NCI-H1694 (cell line): ENCODE measurements at regions not wholly inside any gene's neighbourhood (a gene's known extent, or its start where the extent isn't known, plus 50 kb on each side); places are given as distances from the start of the nearest gene placed in this dataset.

ENCODE experiments used
- DNase-seq: peaks from one replicate; lab custom pipeline; 2025; lab: John Stamatoyannopoulos, UW

DNA sequence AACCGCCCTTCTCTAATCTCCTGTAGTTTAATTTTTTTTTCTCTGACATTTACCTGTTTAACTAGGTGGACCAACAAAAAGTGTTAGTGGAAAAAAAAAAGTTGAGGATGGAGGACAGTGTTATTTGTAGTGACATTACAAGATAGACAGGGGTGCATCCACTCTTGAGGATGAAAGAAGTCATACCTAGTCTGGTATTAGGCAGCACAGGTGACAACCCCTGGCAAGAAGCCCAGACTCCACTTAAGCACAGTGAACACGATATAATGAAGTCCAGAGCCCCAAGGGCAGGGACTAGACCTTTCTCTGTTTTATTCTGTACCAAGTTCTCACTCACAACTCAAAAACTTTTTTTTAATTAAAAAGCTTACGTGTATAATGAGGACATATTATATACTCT lies 268.4 kb downstream of the GPR37 start:
- DNase-seq: no peak

DNA sequence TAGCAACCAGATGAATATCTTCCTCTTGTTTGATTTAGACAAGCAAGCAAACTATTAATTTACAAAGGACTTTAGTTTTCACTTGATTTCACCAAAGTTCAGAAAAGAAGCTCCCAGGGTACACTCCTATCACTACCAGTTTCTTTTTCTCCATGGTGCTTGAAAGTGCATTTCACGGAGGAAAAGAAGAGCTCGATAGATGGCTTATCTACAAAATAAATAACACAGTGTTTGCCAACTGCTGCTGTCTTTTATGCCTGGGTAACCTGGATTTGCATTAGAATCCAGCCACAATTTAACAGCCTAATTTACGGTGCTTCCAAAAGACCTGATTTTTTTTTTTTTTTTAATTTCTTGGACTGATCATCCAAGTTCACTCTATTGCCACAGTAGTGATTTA lies 275.7 kb downstream of the GPR37 start:
- DNase-seq: no peak

DNA sequence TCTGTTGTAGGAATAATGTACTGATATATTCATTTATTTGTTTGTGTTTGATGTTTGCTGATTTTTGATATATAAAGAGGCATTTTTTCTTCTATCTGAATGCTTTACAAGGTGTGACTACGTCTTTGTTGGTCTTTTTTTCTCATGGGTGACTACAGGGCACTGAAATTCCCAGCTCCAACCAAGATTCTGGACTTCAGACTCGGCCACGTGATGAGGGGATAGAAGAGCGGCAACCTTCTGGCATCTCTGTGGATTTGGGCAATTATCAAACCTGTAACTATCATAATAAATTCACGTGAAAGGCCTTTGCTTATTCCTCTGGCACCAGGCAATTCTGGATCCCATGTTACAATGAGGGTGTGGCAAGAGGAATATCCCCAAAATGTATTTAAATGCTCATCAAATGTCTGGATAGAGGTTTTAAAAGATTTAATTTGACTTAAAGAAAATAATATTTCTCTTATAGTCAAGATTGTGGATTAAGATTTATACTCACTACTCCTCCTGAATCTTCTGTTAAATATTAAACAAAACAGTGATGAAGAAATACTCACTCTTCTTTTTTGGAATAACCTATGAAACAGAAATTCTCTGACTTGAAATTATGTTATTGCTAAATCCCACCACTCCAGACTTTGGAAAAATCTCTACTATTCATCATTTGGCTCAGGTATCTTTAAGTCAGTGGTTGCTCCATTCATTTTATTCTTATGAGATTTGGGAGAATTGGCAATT lies 276.3 kb downstream of the GPR37 start:
- DNase-seq: no peak

DNA sequence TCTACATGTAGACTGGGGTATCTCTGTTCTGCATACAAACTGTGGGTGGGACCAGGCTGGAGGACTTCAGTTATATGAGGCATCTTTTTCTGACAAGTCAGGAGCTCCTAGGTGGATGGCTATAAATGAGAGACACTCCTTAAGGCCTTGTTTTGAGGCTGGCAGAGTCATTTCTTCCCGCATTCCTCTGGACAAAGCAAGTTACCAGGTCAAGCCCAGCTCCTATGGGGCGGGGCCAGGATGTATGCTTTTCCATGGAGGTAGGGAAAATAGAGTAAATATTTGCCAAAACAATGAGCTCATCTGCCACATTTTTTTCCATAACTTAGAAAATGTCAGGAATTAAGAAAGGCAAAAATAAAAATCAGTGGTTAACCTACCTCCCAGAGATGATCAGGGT lies 283.4 kb downstream of the GPR37 start:
- DNase-seq: no peak

DNA sequence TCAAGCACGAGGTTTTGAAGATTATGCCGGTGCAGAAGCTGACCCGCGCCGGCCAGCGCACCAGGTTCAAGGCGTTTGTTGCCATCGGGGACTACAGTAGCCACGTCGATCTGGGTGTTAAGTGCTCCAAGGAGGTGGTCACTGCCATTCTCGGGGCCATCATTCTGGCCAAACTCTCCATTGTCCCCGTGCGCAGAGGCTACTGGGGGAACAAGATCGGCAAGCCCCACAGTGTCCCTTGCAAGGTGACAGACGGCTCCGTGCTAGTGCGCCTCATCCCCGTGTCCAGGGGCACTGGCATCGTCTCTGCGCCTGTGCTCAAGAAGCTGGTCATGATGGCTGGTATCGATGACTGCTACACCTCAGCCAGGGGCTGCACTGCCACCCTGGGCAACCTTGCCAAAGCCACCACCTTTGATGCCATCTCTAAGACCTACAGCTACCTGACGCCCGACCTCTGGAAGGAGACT lies 284.7 kb downstream of the GPR37 start:
- DNase-seq: no peak

DNA sequence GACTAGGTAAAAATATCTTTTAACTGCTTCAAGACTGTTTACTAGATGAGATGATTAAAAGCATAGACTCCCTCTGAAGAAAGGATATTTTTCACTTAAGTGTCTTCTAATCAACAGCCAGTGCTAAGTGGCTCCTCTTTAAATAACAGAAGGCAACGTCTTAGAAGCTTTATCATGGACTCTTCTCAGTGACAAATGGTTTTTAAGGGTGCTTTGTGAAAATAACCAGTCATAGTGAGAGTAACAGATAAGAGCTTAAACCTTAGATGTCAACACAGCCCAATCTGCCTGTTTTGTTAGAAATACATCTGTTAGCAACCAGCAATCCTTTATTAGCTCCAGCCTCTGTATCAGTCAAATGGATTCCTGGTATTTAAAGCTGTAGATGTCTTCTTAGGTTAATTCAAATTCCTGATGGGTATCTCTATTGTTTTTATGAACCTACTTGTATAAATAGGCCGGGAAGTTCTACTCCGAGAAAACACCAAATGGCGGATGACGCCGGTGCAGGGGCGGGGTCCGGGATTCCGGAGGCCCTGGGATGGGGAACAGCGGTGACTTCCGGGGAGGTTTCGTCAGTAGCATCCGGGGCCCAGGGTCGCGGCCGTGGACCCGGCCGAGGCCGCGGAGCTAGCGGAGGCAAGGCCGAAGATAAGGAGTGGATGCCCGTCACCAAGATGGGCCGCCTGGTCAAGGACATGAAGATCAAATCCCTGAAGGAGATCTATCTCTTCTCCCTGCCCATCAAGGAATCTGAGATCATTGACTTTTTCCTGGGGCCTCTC lies 285.4 kb downstream of the GPR37 start:
- DNase-seq: no peak

DNA sequence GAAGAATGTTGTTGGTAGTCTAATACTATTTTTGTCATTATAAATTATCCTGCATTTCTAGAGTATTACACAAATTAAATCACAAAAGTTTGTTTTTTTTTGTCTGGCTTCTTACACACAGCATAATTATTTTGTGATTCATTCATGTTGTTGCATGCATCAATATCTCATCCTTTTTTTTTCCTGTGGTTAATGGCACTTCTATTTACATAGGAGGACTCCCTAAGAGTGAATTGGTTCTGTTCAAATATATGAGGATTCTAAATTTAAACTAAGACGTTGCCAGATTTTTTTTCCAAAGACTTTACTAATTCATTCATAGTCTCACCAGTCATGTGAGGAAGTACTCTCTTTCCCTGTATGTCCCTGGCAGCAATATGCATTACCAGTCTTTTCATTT lies 303.3 kb downstream of the GPR37 start:
- no peak for DNase-seq

DNA sequence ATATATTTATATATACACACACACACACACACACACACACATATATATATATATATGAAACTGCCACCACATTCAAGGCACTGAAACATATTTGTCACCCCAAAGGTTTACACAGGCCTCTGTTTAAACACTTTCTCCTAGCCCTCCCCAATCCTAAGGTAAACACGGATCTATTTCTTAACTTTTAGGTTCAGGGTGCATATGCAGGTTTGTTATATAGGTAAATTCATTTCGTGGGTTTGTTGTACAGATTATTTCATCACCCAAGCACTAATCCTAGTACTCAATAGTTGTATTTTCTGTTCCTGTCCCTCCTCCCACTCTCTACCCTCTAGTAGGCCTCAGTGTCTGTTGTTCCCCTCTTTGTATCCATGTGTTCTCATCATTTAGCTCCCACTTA lies 305.0 kb downstream of the GPR37 start:
- DNase-seq: no peak

DNA sequence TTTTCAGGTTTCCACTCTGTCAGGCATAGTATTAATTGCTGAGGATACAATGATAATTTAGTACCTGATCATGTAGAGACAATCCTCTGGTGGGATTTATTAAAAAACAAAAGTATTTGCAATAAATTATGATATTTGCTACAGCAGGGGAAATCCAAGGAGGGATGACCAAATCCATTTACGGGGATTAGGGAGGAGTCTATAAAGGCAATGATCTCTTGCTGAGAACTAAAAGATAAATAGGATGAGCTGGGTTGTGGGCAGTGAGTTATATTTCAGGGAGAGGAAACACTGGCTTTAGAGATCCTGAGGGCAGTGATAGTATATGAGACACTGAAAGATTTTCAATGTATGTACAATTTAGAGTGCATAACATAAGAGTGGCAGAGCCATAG lies 305.5 kb downstream of the GPR37 start:
- DNase-seq: no peak

DNA sequence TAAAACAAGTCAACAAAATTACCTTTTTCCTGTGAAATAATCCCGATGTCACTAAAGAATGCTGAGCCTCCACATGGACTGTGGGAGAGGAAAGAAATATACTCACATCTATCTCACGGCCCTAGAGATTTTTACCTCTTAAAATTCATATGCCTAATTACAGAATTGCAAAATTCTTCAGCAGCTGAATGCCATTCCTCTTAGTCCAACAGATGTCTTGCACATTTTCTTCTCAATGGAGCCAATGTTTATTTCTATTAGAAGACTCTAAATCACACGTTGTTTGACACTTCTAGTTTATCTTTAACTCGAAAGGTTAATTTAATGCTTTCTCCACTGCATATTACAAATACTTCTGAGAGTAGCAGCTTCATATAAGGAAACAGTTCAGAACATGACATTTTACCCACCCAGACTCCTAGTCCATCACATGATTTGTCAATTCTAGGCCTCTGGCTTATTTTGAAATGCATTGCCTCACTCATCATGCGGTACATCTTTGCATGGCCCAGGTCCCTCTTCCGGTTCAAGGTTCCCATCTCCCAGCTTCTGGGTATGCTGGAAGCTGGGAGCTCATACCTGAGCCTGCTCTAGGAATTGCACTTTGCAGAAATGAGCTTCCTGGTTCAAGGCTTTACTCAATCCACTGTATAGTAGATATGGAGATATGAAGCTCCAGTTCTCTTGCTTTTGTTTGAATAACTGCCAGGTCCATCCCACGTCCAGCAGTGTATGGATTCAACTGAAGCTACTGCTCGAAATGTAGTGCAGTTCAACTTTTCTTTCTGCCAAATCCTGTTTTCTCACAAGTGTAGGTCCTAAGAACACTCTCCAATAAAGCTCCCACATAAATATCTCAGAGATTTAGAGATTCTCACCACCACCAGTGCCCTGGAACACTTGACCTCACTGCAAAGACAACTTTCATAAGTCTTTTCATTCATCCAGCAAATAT lies 306.2 kb downstream of the GPR37 start:
- DNase-seq: no peak

DNA sequence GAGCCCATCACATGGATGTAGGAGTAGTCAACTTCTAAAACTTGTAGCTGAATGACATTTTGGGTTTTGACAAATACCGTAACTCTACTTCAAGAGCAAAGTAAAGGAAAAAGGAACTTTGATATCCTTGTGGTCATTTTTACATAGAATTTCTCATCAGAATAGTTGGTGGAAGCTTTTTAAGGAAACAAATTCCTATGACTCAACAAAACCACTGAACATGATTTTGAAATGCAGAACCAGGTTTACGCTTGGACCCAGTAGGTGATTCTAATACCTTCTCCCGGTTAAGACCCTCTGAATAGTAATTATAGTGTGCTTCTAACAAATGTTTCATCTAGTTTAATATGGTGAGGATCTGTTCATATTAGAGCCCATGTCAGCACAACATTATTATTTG lies 307.8 kb downstream of the GPR37 start:
- no peak for DNase-seq

DNA sequence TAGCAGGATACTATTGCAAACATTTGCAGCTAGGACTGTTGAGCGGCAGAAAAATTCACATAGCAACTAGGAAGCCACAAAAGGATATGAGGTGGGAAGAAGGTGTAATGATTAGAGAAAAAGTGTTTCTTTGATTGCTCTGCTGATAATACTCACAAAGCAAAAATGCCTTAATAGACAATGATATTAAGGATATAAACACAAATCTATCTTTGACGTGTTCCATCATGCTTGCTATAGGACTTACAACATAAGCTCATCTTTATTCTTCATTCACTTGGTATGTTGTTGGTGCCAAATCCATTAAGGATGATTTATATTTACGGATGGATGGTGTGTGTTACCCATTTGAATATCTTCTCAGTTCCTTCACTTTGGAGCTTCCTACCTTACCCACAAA lies 309.3 kb downstream of the GPR37 start:
- no peak for DNase-seq

DNA sequence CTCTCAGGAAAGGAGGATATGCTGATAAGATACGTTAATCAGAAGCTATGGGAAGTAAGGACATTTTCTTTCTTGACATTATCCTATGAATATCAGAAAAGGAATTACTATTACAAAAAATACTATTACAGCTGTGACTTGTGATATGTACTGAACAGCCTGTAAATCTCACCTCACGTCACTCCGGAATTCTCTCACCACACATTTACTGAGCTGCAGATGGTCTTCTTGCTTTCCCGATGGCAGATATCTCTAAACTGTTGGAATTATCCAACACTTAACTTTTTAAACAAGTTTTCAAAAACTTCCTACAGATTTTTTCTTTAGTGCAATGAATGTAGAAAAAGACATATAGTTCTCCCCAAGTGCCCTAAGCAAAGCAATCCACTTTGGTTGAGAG lies 313.4 kb downstream of the GPR37 start:
- no peak for DNase-seq

DNA sequence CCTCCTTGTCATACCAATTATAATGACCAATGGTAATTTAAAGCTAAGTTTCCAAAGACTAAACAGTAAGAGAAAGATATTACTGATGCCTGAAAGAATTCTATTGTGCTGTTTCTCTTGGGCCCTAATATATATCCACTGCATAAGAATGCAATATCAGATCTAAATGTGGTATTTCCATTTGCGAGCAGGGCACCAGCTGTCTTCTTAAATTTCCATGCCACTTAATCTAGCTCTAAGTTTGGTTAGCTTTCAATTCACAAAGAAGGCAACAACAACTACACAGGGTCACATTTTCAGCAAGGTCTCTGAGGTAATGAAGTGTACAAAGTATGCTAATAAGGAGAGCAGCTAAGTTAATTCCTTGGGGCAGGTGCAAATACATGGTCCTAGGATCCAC lies 315.7 kb downstream of the GPR37 start:
- no peak for DNase-seq

DNA sequence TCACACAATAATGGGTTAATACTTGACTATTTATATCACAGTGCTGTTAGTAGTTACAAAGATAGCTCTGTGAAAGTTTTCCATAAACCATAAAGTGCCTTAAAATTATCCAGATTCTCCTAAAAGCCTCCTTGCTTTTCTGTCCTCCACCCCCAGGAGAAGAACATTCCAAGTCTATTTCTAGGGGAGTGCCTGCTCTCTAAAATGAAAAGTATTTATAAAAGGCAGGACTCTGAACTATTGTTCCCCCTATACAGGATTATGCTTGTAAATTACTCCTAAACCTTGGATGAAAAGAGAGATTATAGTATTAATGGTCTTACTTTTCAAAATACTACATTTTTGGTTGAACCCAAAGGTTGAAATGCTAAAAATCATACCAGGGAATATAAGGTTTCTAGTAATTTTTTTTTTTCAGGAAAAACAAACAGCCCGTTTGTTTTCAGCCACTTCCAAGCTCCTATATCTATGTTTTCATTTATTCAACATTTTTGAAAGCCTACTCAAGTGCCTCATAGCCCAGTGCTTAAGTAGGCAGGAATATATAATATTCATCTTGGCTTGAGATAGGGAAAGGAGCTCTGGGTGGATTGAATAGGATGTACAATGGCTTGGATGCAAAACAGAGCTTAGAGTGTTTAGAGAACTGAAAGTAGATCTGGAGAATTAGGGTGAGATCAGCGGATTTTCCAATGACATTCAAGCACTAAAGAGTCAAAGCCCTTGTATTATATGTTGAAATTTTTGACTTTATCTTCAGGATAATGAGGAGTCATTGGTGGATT lies 320.7 kb downstream of the GPR37 start:
- no peak for DNase-seq

DNA sequence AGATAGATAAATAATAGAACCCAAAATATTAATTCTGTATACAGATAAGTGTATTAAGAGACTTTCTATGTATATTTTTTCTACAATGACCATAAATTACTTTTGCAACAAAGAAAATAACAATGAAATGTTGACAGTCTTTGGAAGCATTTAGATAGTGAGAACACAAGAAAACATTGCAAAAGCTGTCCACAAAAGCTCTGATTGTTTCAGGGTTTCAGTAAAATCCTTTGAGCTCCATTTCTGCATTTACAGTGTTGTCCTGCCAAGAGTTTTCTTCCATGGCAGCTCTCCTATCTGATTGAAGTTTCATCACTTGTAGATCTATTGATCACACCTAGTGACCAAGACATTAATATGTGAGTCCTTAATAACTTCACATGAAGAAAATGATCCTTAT lies 321.8 kb downstream of the GPR37 start:
- no peak for DNase-seq

DNA sequence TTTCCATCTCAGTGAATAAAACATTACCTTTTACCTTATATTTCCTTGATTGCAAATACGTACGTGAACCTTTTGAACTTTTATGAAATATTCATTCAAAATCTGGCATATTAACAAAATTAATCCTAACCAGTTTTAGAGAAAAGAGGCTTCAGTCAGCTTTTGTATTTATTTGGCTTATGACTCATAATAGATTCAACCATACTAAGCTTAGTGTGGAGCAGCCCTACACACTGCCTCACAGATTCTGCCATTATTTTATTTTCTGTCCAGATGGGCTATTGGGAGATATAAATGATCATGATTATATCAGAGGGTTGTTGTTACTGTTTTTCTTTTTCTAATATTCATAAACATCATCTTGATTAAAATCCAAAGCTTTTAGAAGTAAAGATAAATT lies 325.5 kb downstream of the GPR37 start:
- no peak for DNase-seq

DNA sequence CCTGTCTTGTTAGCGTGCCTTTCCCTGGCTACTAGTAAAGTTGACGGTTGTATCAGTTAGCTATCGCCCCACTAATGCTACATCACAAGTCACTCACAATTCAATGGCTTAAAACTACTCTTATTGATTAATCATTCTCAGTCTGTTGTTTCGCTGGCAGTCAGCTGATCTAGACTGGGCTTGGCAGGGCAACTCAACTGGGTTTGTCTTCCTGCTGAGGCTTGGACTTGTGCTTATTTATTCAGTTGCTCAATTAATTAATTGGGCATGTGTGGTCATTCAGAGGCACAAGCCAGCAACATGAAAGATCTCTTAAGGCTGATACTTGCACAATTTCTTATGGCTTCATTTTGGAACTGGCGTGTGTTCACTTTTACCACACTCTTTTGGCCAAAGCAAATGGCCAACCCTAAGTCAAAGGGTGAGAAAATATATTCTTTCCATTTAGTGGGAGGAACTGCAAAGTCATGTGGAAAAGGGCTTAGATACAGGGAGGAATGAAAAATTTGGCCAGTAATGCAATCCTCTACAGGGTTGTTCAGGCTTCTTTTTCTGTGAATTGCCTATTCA lies 333.5 kb downstream of the GPR37 start:
- no peak for DNase-seq

DNA sequence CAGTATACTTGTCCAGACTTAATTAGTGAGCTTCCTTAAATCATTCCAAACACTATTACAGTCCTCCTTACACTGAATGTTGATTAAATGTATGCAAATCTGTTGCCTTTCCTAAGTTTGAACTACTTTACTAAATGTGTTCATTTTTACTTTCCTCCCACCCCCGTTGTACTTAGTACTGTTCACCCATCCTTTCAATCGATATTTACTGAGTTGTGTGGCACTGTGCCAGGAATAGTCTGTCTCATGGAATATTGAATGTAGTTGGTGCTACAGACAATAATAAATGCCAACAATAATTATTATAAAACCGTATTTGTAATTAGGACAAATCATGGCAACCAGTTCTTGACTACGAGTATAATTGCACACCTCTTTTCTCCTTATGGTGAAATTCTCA lies 335.7 kb downstream of the GPR37 start:
- DNase-seq: no peak

DNA sequence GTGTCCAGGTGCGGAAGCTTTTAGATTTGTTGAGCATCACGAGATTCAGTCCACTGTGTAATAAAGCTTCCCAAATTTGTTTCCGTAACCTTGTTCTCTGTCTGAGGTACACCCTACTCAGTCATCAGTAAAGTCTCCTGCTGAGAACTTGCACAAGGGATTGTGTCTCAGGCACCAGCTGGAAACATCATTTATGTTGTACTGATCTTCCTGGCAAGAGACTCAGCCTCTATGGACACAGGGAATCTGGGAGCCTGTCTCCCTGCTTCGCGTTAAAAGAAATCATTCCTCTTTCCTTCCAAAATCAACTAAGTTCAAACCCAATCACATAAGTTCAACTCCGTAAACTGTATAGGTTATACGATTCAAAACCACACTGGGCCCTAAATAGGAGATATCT lies 336.8 kb downstream of the GPR37 start:
- DNase-seq: no peak

DNA sequence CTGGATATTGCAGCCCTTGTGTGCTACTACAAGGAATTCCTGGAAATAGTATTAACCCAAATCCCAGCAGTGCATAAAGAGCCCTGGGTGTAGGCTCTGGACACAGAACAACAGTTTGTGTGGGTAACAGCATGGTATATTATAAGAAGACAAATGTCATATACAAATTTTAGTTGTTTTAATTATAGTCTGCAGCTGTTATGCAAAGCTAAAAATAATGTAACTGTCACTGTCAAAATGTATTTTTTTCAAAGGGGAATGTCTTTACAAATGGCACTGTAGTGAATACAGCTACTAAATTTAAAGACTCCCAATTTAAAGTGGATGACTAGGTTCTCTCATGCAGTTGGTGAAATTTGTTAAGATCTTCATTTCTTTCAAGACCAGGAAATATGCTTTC lies 339.0 kb downstream of the GPR37 start:
- DNase-seq: no peak
